ENCODE measurements at regions not wholly inside any gene's neighbourhood (a gene's known extent, or its start where the extent isn't known, plus 50 kb on each side); places are given as distances from the start of the nearest gene placed in this dataset.

DNA sequence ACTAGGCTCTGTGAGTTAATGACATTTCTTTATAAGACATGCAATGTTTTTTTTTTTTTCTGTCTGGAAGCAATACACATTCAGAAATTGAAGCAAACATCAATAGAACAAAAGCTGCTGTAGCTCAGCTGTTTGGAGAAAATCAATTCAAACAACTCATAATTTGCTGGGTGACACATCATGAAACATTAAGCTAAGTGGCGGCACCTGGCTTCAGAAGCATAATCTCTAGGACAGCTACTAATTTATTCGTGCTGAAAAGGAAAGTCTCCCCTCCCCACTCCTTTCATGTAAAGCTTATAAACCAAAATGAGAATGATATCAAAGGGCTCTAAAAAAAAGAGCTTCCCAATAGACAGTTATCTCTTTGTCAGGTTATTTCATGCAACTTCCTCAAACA, 73.9 kb downstream of the LUZP4 start:
- no peak overlapping the region for H3K9ac ChIP-seq (ENCODE audit: insufficient read depth, low read length, poor library complexity, severe bottlenecking)
- WGBS (ENCODE audit: insufficient coverage) = no CpG with 5 or more reads among the region's 2 CpGs
- H3K79me2 ChIP-seq (ENCODE audit: insufficient read depth, low read length) = no peaks in the 10 kb centered on the region
- no peak for DNase-seq
- no peak for TF ChIP-seq CTCF (IDR thresholded peaks at IDR 0.05)
- no peak overlapping the region for H2AFZ ChIP-seq (ENCODE audit: insufficient read depth, low read depth, low read length, poor library complexity, severe bottlenecking)
- intact Hi-C loops (cut with micrococcal nuclease) = no loop called here
- peaks cover 1 to 9% (median 4%) of the 10 kb centered on the region in 3 donors for H3K27me3 Mint-ChIP-seq (ENCODE audit: low read depth in 3 of 3)
- no peaks in the 10 kb centered on the region for H3K4me1 ChIP-seq (ENCODE audit: control insufficient read depth in 1 of 2, insufficient read depth in 2 of 2, low read length in 2 of 2)
- no peaks in the 10 kb centered on the region for H3K9me3 ChIP-seq (replicated peaks in 1 of 2; ENCODE audit: control insufficient read depth in 1 of 2, insufficient read depth in 1 of 2, low read length in 2 of 2)
- H3K4me1 Mint-ChIP-seq = peaks cover 4% of the 10 kb centered on the region
- no peak overlapping the region for H3K27ac ChIP-seq (ENCODE audit: low read depth in 1 of 2, low read length in 2 of 2)
- H3K27ac Mint-ChIP-seq = no peak overlapping the region
- no peaks in the 10 kb centered on the region for H4K20me1 ChIP-seq (ENCODE audit: insufficient read depth, low read length)
- no peaks in the 10 kb centered on the region for H3K36me3 ChIP-seq (replicated peaks in 1 of 2; ENCODE audit: control insufficient read depth in 1 of 2, insufficient read depth in 2 of 2, low read length in 2 of 2)
- H3K9me3 Mint-ChIP-seq = peaks cover 3 to 9% (median 7%) of the 10 kb centered on the region in 7 donors
- H3K4me2 ChIP-seq (replicated peaks; ENCODE audit: extremely low read depth, low read length, poor library complexity, severe bottlenecking) = no peak overlapping the region
- no peak overlapping the region for H3K4me3 Mint-ChIP-seq
- H3K27me3 ChIP-seq (ENCODE audit: control insufficient read depth in 2 of 2, insufficient read depth in 2 of 2, low read length in 2 of 2) = no peaks in the 10 kb centered on the region
- H3K4me3 ChIP-seq (replicated peaks in 1 of 3; ENCODE audit: low read depth in 2 of 3, low read length in 3 of 3) = no peak overlapping the region
- H3K36me3 Mint-ChIP-seq = no peaks in the 10 kb centered on the region

DNA sequence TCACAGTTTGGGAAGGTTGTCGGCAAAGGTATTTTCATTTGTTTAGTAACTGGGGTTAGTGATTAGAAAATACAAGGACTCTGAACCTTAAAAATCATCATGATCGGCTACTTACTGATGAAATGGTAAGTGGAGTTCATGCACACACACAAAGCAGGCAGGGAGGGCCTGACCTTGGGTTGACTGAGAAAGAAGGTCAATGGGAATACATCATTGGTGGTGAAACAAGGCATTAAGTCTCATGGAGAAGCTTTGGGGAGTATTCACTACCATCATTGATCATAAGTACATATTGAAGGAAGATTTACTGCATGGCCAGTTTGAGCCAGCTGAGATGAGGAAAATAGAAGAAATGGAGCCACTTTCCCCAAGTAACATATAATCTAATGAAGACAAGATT, 74.4 kb downstream of the LUZP4 start:
- no CpG with 5 or more reads among the region's 2 CpGs for WGBS (ENCODE audit: insufficient coverage)
- intact Hi-C loops (cut with micrococcal nuclease) = no loop called here
- TF ChIP-seq CTCF (IDR thresholded peaks at IDR 0.05) = no peak
- H3K4me3 Mint-ChIP-seq = no peak overlapping the region
- no peaks in the 10 kb centered on the region for H3K9me3 ChIP-seq (replicated peaks in 1 of 2; ENCODE audit: control insufficient read depth in 1 of 2, insufficient read depth in 1 of 2, low read length in 2 of 2)
- H4K20me1 ChIP-seq (ENCODE audit: insufficient read depth, low read length) = no peaks in the 10 kb centered on the region
- H3K4me1 Mint-ChIP-seq = peaks cover 4% of the 10 kb centered on the region
- H3K4me2 ChIP-seq (replicated peaks; ENCODE audit: extremely low read depth, low read length, poor library complexity, severe bottlenecking) = no peak overlapping the region
- H3K27ac ChIP-seq (ENCODE audit: low read depth in 1 of 2, low read length in 2 of 2) = no peak overlapping the region
- H3K4me1 ChIP-seq (ENCODE audit: control insufficient read depth in 1 of 2, insufficient read depth in 2 of 2, low read length in 2 of 2) = no peaks in the 10 kb centered on the region
- H3K36me3 ChIP-seq (replicated peaks in 1 of 2; ENCODE audit: control insufficient read depth in 1 of 2, insufficient read depth in 2 of 2, low read length in 2 of 2) = no peaks in the 10 kb centered on the region
- no peak overlapping the region for H2AFZ ChIP-seq (ENCODE audit: insufficient read depth, low read depth, low read length, poor library complexity, severe bottlenecking)
- DNase-seq = no peak
- H3K36me3 Mint-ChIP-seq = no peaks in the 10 kb centered on the region
- no peak overlapping the region for H3K4me3 ChIP-seq (replicated peaks in 1 of 3; ENCODE audit: low read depth in 2 of 3, low read length in 3 of 3)
- no peak overlapping the region for H3K9ac ChIP-seq (ENCODE audit: insufficient read depth, low read length, poor library complexity, severe bottlenecking)
- no peaks in the 10 kb centered on the region for H3K79me2 ChIP-seq (ENCODE audit: insufficient read depth, low read length)
- H3K27ac Mint-ChIP-seq = no peak overlapping the region
- H3K27me3 ChIP-seq (ENCODE audit: control insufficient read depth in 2 of 2, insufficient read depth in 2 of 2, low read length in 2 of 2) = no peaks in the 10 kb centered on the region
- H3K9me3 Mint-ChIP-seq = peaks cover 3 to 9% (median 7%) of the 10 kb centered on the region in 7 donors
- H3K27me3 Mint-ChIP-seq (ENCODE audit: low read depth in 3 of 3) = peaks cover 1 to 9% (median 4%) of the 10 kb centered on the region in 3 donors

Data from CD14-positive monocyte (primary cell).